GM21528 (cell line): ENCODE measurements at regions not wholly inside any gene's neighbourhood (a gene's known extent, or its start where the extent isn't known, plus 50 kb on each side); places are given as distances from the start of the nearest gene placed in this dataset.

Experiments
- ATAC-seq: cut with Tn5 transposase; IDR thresholded peaks from one replicate; pipeline ENCODE4 v1.9.1; 2021; ENCODE audit warnings: mild to moderate bottlenecking, moderate library complexity; ENCODE audit not compliant: unreplicated experiment, low FRiP score

DNA sequence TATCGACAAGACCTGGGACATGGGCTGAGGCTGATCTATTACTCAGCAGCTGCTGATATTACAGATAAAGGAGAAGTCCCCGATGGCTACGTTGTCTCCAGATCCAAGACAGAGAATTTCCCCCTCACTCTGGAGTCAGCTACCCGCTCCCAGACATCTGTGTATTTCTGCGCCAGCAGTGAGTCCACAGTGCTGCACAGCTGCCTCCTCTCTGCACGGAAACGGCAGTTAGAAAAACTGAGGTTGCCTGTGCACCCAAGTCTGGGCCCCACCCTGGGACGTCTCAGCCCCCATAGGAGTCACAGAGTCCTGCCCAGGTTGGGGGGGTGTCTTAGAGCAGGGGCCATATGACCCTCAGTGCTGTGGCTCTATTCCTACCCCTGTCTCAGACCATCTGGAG lies 167.4 kb upstream of the PRSS58 start:
- no peak for ATAC-seq

GRCh38 chr7:142422621-142423020 lies 164.8 kb upstream of the PRSS58 start:
- ATAC-seq, result no peak

GRCh38 chr7:142420554-142421362 lies 162.9 kb upstream of the PRSS58 start:
- no peak for ATAC-seq

- no peak for ATAC-seq
Measured at GRCh38 chr7:142418326-142418725, 160.5 kb upstream of the PRSS58 start.

- no peak for ATAC-seq
Measured at GRCh38 chr7:142414915-142415314, 157.1 kb upstream of the PRSS58 start.

DNA sequence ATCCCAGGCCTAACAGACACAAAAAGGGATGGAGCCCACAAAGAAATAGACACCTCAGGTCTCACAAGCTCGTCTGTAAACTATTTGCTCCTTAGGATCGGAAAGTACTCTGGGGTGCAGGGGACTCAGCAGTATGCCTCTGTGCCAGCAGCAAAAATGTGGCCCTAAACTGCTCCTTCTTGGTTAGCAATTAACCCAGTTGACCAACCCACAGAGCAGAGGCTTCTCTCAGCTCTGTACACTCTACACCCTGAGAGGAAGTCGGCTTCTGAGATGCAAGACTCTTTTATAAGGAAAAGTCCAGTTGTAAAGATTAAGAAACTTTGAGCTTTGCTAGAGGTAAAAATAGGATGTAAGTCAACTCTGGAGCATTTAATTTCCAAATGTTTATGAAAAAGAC lies 156.3 kb upstream of the PRSS58 start:
- peak; percentile 63 for ATAC-seq

DNA sequence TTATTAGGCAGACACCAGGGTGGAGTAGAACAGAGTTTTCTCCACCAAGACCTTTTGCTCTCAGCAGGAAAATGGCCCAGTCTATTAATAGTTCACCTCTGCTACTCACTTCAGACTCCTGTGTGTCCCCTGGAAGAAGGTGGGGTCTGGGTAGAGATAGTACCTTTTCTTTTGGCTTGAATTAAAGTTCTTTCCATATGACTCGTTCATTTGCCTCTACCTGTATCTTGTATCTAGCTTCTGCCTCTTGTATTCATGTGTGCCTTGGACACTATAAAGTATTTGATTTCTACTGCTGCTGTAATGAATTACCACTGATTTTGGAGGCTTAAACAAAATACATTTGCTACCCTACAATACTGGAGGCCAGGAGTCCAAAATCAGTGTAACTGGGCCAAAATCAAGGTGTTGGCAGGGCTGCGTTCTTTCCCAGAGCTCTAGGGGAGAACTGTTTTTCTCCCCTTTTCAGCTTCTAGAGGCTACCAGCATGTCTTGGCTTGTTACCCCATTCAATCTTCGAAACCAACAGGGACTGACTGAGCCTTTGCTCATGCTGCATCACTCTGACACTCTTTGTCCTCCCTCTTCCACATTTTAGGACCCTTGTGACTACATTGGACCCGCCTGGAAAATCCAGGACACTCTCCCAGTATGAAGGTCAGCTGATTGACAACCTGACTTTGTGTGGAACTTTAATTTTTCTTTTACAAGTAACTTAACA lies 155.6 kb upstream of the PRSS58 start:
- ATAC-seq, result no peak

GRCh38 chr7:142412551-142413193 lies 154.8 kb upstream of the PRSS58 start:
- ATAC-seq, result peak; percentile 81

GRCh38 chr7:142409471-142409870 lies 151.6 kb upstream of the PRSS58 start:
- no peak for ATAC-seq

GRCh38 chr7:142408794-142409193 lies 150.9 kb upstream of the PRSS58 start:
- ATAC-seq, result no peak

GRCh38 chr7:142407939-142408570 lies 150.2 kb upstream of the PRSS58 start:
- ATAC-seq, result no peak

- no peak for ATAC-seq
Measured at GRCh38 chr7:142405122-142405765, 147.4 kb upstream of the PRSS58 start.

DNA sequence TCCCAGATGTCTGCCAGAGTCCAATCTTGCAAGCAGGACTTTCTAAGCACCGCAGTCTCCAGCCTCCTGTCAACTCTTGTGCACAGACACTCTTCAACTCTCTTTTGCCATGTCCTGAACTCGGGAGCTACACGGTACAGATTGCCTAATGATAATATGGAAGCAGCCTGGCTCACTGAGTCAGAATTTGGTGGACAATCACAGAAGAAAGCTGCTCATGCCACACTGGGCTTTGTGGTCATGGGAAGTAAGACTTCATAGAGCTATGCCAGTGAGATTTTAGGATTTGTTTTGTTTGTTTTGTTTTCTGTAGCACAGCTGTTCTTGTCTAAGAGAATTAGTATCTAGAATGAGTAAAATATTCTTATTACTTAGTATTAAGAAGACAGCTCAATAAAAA lies 144.1 kb upstream of the PRSS58 start:
- no peak for ATAC-seq

GRCh38 chr7:142400042-142400533 lies 142.2 kb upstream of the PRSS58 start:
- ATAC-seq, result no peak

GRCh38 chr7:142391191-142391992 lies 133.5 kb upstream of the PRSS58 start:
- ATAC-seq, result no peak

DNA sequence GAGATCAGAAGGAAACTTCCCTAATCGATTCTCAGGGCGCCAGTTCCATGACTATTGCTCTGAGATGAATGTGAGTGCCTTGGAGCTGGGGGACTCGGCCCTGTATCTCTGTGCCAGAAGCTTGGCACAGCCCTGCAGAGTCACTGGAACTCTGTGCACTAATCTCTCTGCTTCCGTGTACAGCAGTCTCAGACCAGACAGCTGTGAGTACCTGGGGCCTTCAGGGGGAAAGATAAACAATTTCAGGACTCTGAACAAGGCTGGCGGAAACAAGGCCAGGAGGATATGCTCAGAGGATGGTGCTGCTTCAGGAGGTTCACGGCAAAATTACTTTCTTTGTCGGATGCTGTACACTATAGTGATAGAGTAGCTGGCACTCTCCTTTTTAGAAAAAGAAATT lies 131.7 kb upstream of the PRSS58 start:
- no peak for ATAC-seq

DNA sequence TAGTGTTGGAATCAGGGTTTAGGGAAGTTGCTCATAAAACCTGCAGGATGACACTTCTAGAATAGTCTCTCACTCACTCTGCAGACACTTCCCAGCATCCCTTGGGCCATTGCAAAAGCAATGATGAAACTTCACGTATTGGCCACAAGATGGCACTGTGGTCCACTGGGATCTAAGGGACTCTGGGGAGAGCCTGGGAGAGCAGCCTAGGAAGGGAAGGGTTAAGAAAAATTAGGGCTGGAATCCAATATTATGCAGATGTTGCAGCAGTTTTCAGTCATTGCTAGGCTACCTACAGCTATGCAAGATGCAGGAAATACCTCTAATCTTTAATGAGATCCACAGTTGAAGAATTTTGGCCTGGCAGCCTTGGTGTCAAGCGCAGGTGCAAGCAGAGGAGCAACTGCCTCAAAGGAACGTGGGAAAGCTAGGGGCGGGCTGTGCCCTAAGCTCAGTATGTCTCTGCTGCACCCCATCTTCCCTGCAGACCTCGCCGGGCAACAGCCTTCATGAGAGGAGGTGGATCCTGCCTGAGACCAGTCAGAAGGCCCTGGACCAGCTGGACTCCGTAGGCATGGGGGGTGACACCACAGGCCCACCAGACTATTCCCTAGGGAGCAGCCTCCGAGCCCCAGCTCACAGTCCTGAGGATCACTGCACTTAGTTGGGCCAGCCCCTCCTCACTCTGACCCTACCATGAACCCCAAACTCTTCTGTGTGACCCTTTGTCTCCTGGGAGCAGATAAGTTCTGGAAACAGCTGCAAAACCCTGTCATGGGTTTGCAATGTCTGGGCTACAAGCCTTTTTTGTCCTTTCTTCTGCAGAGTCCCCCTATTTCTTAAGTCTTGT lies 127.9 kb upstream of the PRSS58 start:
- ATAC-seq, result peak; percentile 69

DNA sequence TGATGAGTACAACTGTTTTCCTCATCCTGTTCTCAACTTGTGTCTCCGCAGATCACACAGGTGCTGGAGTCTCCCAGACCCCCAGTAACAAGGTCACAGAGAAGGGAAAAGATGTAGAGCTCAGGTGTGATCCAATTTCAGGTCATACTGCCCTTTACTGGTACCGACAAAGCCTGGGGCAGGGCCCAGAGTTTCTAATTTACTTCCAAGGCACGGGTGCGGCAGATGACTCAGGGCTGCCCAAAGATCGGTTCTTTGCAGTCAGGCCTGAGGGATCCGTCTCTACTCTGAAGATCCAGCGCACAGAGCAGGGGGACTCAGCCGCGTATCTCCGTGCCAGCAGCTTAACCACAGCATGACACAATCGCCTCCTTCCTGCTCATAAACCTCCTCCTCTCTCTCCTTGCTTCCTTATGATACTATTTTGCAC lies 126.7 kb upstream of the PRSS58 start:
- ATAC-seq, result no peak
